ENCODE measurements at regions not wholly inside any gene's neighbourhood (a gene's known extent, or its start where the extent isn't known, plus 50 kb on each side); places are given as distances from the start of the nearest gene placed in this dataset.
"Not testable (repeated sequence)": the region's sequence is repeated elsewhere in the genome, so short reads cannot be mapped to it uniquely, and the experiment has no call there.

- Histone ChIP-seq H3K27ac (ENCODE audit: low read length) (no peak overlapping the region), H3K79me2 (replicated peaks; ENCODE audit: insufficient read depth, low read length) (no peaks in the 10 kb centered on the region), H3K36me3 (ENCODE audit: insufficient read depth, low read length) (no peaks in the 10 kb centered on the region), H3K9me2 (ENCODE audit: insufficient read depth, low read length) (no peaks in the 10 kb centered on the region), H2AFZ (ENCODE audit: low read depth, low read length) (no peak overlapping the region), H3K27me3 (ENCODE audit: insufficient read depth, low read depth, low read length) (no peaks in the 10 kb centered on the region), H4K20me1 (ENCODE audit: insufficient read depth) (no peaks in the 10 kb centered on the region), H3F3A (ENCODE audit: insufficient read depth, low read length, poor library complexity, severe bottlenecking) (no peaks in the 10 kb centered on the region), H3K4me3 (ENCODE audit: low read length) (no peak overlapping the region), H3K9ac (ENCODE audit: low read length) (no peak overlapping the region), H3K9me3 (ENCODE audit: low read length) (no peaks in the 10 kb centered on the region), H3K4me2 (ENCODE audit: low read length) (no peak overlapping the region)
- no peak for TF ChIP-seq EZH2 (IDR thresholded peaks at IDR 0.05; ENCODE audit: borderline replicate concordance, insufficient read depth, low read length, poor library complexity, severe bottlenecking)
- no peak for TF ChIP-seq CTCF (IDR thresholded peaks at IDR 0.05; ENCODE audit: poor library complexity, severe bottlenecking)
- no peak for TF ChIP-seq SMC3 (conservative IDR thresholded peaks at IDR 0.05; ENCODE audit: poor library complexity)
- no peak for TF ChIP-seq MXI1 (conservative IDR thresholded peaks at IDR 0.05; ENCODE audit: poor library complexity, severe bottlenecking)
- TF ChIP-seq EP300 (conservative IDR thresholded peaks at IDR 0.05; ENCODE audit: poor library complexity, severe bottlenecking), result no peak
- no peak for TF ChIP-seq REST (IDR thresholded peaks at IDR 0.05; ENCODE audit: borderline replicate concordance)
- no peak for TF ChIP-seq TAF1 (IDR thresholded peaks at IDR 0.05; ENCODE audit: low read depth)
- no peak for TF ChIP-seq POLR2AphosphoS5 (IDR thresholded peaks at IDR 0.05)
- no peak for TF ChIP-seq RAD21 (conservative IDR thresholded peaks at IDR 0.05)
Measured at GRCh38 chr5:85397451-85397850, 1012.8 kb upstream of the EDIL3 start.

GRCh38 chr5:85428426-85428934 is 1043.8 kb upstream of the EDIL3 start:
- TF ChIP-seq EZH2 (IDR thresholded peaks at IDR 0.05; ENCODE audit: borderline replicate concordance, insufficient read depth, low read length, poor library complexity, severe bottlenecking) (no peak), REST (IDR thresholded peaks at IDR 0.05; ENCODE audit: borderline replicate concordance) (no peak), CTCF (IDR thresholded peaks at IDR 0.05; ENCODE audit: poor library complexity, severe bottlenecking) (no peak), SMC3 (conservative IDR thresholded peaks at IDR 0.05; ENCODE audit: poor library complexity) (no peak), MXI1 (conservative IDR thresholded peaks at IDR 0.05; ENCODE audit: poor library complexity, severe bottlenecking) (no peak)
- no peaks in the 10 kb centered on the region for H3K79me2 ChIP-seq (replicated peaks; ENCODE audit: insufficient read depth, low read length)
- H3K9me2 ChIP-seq (ENCODE audit: insufficient read depth, low read length), result no peaks in the 10 kb centered on the region
- H3K36me3 ChIP-seq (ENCODE audit: insufficient read depth, low read length), result no peaks in the 10 kb centered on the region
- no peak overlapping the region for H2AFZ ChIP-seq (ENCODE audit: low read depth, low read length)
- no peak overlapping the region for H3K4me2 ChIP-seq (ENCODE audit: low read length)
- H3F3A ChIP-seq (ENCODE audit: insufficient read depth, low read length, poor library complexity, severe bottlenecking), result no peaks in the 10 kb centered on the region
- H3K9ac ChIP-seq (ENCODE audit: low read length), result no peak overlapping the region
- no peaks in the 10 kb centered on the region for H3K27me3 ChIP-seq (ENCODE audit: insufficient read depth, low read depth, low read length)
- H4K20me1 ChIP-seq (ENCODE audit: insufficient read depth), result no peaks in the 10 kb centered on the region
- H3K4me3 ChIP-seq (ENCODE audit: low read length), result no peak overlapping the region
- no peak overlapping the region for H3K27ac ChIP-seq (ENCODE audit: low read length)
- no peaks in the 10 kb centered on the region for H3K9me3 ChIP-seq (ENCODE audit: low read length)

GRCh38 chr5:85431726-85432125 is 1047.0 kb upstream of the EDIL3 start:
- not testable (repeated sequence) for H4K20me1 ChIP-seq (ENCODE audit: insufficient read depth); H3K4me3 ChIP-seq (ENCODE audit: low read length); H3K9me3 ChIP-seq (ENCODE audit: low read length); H2AFZ ChIP-seq (ENCODE audit: low read depth, low read length); H3K9me2 ChIP-seq (ENCODE audit: insufficient read depth, low read length); H3K27ac ChIP-seq (ENCODE audit: low read length); H3K4me2 ChIP-seq (ENCODE audit: low read length); H3K27me3 ChIP-seq (ENCODE audit: insufficient read depth, low read depth, low read length); H3K36me3 ChIP-seq (ENCODE audit: insufficient read depth, low read length); H3K9ac ChIP-seq (ENCODE audit: low read length); H3K79me2 ChIP-seq (replicated peaks; ENCODE audit: insufficient read depth, low read length); H3F3A ChIP-seq (ENCODE audit: insufficient read depth, low read length, poor library complexity, severe bottlenecking)

Measured in neural cell (in vitro differentiated cells).